ENCODE measurements at regions not wholly inside any gene's neighbourhood (a gene's known extent, or its start where the extent isn't known, plus 50 kb on each side); places are given as distances from the start of the nearest gene placed in this dataset.
A peak's percentile ranks its signal among the peaks of the same experiment; 100 is the strongest.
"Not testable (repeated sequence)": the region's sequence is repeated elsewhere in the genome, so short reads cannot be mapped to it uniquely, and the experiment has no call there.

- DNase-seq (ENCODE audit: low read depth in 2 of 2), result no peak
Observed at GRCh38 chr2:234161932-234162331, 111.4 kb downstream of the SPP2 start.

- DNase-seq (ENCODE audit: low read depth in 2 of 2), result peak in 1 of 2 experiments; percentile 52
Observed at GRCh38 chr2:234158812-234159211, 108.3 kb downstream of the SPP2 start.

- no peak for DNase-seq (ENCODE audit: low read depth in 2 of 2)
Observed at GRCh38 chr2:234157817-234158588, 107.5 kb downstream of the SPP2 start.

- DNase-seq (ENCODE audit: low read depth in 2 of 2), result no peak
Observed at GRCh38 chr2:234156326-234156725, 105.8 kb downstream of the SPP2 start.

GRCh38 chr2:234152835-234153234 lies 102.3 kb downstream of the SPP2 start:
- DNase-seq (ENCODE audit: low read depth in 2 of 2), result not testable (repeated sequence)

- no peak for DNase-seq (ENCODE audit: low read depth in 2 of 2)
Observed at GRCh38 chr2:234147335-234147861, 96.9 kb downstream of the SPP2 start.

GRCh38 chr2:234146087-234146826 lies 95.8 kb downstream of the SPP2 start:
- peak; percentile 82 to 85 for DNase-seq (ENCODE audit: low read depth in 2 of 2)

GRCh38 chr2:234145511-234145910 lies 95.0 kb downstream of the SPP2 start:
- DNase-seq (ENCODE audit: low read depth in 2 of 2), result peak in 1 of 2 experiments; percentile 18

- DNase-seq (ENCODE audit: low read depth in 2 of 2), result no peak
Observed at GRCh38 chr2:234145057-234145456, 94.6 kb downstream of the SPP2 start.

- DNase-seq (ENCODE audit: low read depth in 2 of 2), result no peak
Observed at GRCh38 chr2:234143896-234144295, 93.4 kb downstream of the SPP2 start.

- DNase-seq (ENCODE audit: low read depth in 2 of 2), result no peak
Observed at GRCh38 chr2:234142530-234142929, 92.0 kb downstream of the SPP2 start.

- no peak for DNase-seq (ENCODE audit: low read depth in 2 of 2)
Observed at GRCh38 chr2:234139755-234140154, 89.3 kb downstream of the SPP2 start.

GRCh38 chr2:234138836-234139235 lies 88.3 kb downstream of the SPP2 start:
- DNase-seq (ENCODE audit: low read depth in 2 of 2), result no peak

GRCh38 chr2:234137400-234138014 lies 87.0 kb downstream of the SPP2 start:
- DNase-seq (ENCODE audit: low read depth in 2 of 2), result no peak

GRCh38 chr2:234136461-234136860 lies 86.0 kb downstream of the SPP2 start:
- no peak for DNase-seq (ENCODE audit: low read depth in 2 of 2)

- peak; percentile 62 to 63 for DNase-seq (ENCODE audit: low read depth in 2 of 2)
Observed at GRCh38 chr2:234135750-234136221, 85.3 kb downstream of the SPP2 start.

GRCh38 chr2:234134496-234134895 lies 84.0 kb downstream of the SPP2 start:
- DNase-seq (ENCODE audit: low read depth in 2 of 2), result no peak

- DNase-seq (ENCODE audit: low read depth in 2 of 2), result peak; percentile 74 to 76
Observed at GRCh38 chr2:234133004-234133403, 82.5 kb downstream of the SPP2 start.

- no peak for DNase-seq (ENCODE audit: low read depth in 2 of 2)
Observed at GRCh38 chr2:234130777-234131181, 80.3 kb downstream of the SPP2 start.

GRCh38 chr2:234128606-234129005 lies 78.1 kb downstream of the SPP2 start:
- no peak for DNase-seq (ENCODE audit: low read depth in 2 of 2)

All from fibroblast of skin of left quadriceps (primary cell).